ENCODE measurements at regions not wholly inside any gene's neighbourhood (a gene's known extent, or its start where the extent isn't known, plus 50 kb on each side); places are given as distances from the start of the nearest gene placed in this dataset.

- DNase-seq (ENCODE audit: low read depth in 2 of 2), result no peak
Measured at GRCh38 chr2:59456285-59456684, 1097.2 kb downstream of the BCL11A start.

- no peak for DNase-seq (ENCODE audit: low read depth in 2 of 2)
Measured at GRCh38 chr2:59449274-59449673, 1104.2 kb downstream of the BCL11A start.

- DNase-seq (ENCODE audit: low read depth in 2 of 2), result no peak
Measured at GRCh38 chr2:59440491-59440890, 1113.0 kb downstream of the BCL11A start.

- no peak for DNase-seq (ENCODE audit: low read depth in 2 of 2)
Measured at GRCh38 chr2:59435635-59436034, 1117.8 kb downstream of the BCL11A start.

DNA sequence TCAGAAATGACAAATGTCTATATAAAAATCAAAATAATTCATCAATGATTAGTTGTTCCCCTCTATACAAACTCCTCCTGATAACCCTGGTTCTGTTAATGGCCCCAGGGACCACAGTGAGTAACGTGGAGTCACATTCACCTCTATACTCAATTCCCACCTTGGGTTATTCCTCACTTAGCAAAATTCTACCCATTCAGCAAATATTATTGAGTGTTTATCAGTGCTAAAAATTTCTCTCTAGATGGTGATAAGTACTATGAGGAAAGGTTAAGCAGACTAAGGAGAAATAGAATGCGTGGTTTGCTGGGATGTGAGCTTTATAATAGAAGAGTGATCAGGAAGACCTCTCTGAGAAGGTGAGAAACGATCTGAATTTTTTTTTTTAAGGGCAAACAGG is 1124.5 kb downstream of the BCL11A start:
- DNase-seq (ENCODE audit: low read depth in 2 of 2), result no peak

DNA sequence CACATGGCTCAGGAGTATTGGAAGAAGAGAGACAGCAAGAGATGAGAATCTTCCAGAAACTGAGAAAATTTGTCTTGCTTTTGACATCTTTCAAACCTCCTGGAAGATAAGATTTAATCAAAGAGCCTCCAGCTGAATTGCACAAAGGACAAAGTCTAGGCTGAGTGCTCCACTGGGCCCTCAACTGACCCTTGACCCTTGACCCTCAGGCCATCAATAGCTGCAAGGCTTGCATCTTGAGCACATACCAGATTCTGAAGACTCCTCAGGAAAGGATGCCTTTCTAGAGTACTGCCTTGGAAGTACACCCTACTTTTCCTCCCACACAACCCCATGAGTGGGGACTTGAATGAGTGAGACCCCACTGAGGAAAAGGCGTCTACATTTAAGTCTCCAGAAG is 1125.5 kb downstream of the BCL11A start:
- no peak for DNase-seq (ENCODE audit: low read depth in 2 of 2)

GRCh38 chr2:59425247-59425646 is 1128.2 kb downstream of the BCL11A start:
- DNase-seq (ENCODE audit: low read depth in 2 of 2), result no peak

GRCh38 chr2:59413751-59414570 is 1139.5 kb downstream of the BCL11A start:
- DNase-seq (ENCODE audit: low read depth in 2 of 2), result no peak

DNA sequence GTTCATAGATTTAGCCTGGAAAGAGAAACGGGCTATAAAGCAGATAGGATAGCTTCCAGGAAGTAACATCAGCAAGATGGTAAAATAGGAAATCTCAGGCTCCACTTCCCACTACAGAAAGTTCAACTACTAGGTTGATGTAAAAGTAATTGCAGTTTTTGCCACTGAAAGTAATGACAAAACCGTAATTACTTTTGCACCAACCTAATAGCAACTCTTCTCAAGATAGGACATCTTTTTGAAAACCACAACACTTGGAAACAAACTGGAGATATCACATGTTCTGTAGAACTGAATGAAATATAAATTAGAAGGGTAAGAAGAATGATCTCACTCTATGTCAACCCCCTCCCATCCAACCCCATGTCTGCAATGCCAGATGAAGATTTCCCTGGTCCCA is 1154.3 kb downstream of the BCL11A start:
- DNase-seq (ENCODE audit: low read depth in 2 of 2), result no peak

GRCh38 chr2:59398081-59398480 is 1155.4 kb downstream of the BCL11A start:
- no peak for DNase-seq (ENCODE audit: low read depth in 2 of 2)

- no peak for DNase-seq (ENCODE audit: low read depth in 2 of 2)
Measured at GRCh38 chr2:59395119-59395518, 1154.0 kb upstream of the FANCL start.

- DNase-seq (ENCODE audit: low read depth in 2 of 2), result no peak
Measured at GRCh38 chr2:59391896-59392295, 1150.8 kb upstream of the FANCL start.

GRCh38 chr2:59390581-59390980 is 1149.5 kb upstream of the FANCL start:
- DNase-seq (ENCODE audit: low read depth in 2 of 2), result no peak

DNA sequence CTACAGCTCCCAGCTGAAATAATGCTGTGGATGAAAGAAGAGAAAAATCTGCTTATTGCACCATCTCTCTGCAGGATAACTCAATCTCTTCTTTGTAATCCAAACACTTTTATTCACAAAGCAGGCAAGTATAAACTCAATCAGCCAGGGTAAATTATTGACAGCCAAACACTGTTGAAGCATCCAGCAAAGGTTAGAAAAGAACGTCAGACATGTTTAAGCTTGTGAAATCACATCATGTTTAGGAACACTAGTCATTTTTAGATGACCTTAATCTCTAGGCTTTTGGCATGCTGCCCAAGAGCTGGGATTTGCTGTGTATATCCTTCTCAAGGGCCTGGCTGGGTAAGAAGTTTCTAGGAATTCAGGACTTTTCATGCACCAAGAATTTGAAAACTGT is 1148.1 kb upstream of the FANCL start:
- DNase-seq (ENCODE audit: low read depth in 2 of 2), result no peak

- DNase-seq (ENCODE audit: low read depth in 2 of 2), result no peak
Measured at GRCh38 chr2:59385971-59386370, 1144.8 kb upstream of the FANCL start.

- no peak for DNase-seq (ENCODE audit: low read depth in 2 of 2)
Measured at GRCh38 chr2:59383473-59383872, 1142.3 kb upstream of the FANCL start.

DNA sequence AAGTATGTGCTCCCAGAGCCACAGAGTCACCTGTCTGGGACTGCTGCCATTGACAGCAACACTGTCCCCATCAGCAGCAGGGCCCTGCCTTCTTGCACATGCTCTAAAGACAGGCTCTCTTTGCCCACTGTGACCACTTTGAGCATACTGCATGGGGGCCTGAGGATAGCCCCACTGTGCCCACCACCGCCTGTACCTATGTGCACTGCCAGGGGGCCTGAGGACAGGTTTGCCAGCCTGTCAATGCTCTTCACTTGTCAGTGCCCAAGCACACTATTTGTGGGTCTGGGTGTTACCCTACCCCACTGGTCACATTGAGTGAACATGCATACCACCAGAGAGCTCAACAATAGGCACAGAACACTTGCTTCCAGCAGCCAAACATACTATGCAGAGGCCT is 1137.0 kb upstream of the FANCL start:
- DNase-seq (ENCODE audit: low read depth in 2 of 2), result no peak

GRCh38 chr2:59366288-59366687 is 1125.2 kb upstream of the FANCL start:
- no peak for DNase-seq (ENCODE audit: low read depth in 2 of 2)

GRCh38 chr2:59354498-59354897 is 1113.4 kb upstream of the FANCL start:
- no peak for DNase-seq (ENCODE audit: low read depth in 2 of 2)

DNA sequence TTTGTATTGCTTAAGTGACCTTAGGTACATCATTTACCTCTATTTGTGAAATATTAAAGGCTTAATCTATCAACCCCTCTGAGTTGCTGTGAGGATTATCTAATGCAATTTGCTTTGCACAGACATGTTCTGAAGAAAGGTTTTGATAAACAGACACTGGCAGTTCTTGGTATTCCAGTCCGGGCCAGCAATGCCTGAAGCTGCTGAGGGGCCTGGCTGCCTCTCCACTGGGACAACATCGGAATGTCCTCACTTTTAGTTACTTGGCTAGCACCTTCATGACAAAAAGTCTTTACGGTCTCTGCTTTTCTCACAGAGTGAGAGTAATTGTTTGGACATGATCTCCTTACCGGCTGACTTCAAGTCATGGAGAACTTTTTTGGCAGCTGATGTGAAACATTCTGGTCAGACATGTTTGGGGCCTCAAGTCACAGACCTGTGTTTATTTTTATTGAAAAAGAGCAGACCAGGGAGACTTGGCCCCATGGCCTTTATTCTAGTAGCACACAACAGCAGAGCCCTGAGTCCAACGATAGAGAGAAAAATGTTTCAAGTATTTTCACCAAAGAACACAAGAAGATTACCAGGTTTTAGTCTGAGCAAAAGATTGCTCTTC is 1112.3 kb upstream of the FANCL start:
- DNase-seq (ENCODE audit: low read depth in 2 of 2), result no peak

- DNase-seq (ENCODE audit: low read depth in 2 of 2), result no peak
Measured at GRCh38 chr2:59342166-59342565, 1101.0 kb upstream of the FANCL start.

DNA sequence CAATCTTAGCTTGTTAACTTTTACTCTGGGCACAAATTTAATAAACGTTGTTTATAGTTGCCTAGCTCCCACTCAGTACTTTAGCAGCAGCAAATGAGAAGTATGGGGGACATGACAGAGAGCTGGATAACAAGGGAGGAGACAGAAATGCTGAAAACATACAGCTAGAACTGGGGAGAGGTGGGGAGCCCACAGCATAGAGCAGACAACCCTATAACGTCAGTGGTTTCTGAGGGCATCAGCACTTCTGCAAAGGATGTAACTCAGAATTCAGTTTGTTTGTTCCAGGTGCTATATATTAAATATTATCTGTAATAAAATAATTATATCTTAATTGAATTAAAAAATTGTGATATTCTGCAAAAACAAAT is 1098.7 kb upstream of the FANCL start:
- no peak for DNase-seq (ENCODE audit: low read depth in 2 of 2)

DNA sequence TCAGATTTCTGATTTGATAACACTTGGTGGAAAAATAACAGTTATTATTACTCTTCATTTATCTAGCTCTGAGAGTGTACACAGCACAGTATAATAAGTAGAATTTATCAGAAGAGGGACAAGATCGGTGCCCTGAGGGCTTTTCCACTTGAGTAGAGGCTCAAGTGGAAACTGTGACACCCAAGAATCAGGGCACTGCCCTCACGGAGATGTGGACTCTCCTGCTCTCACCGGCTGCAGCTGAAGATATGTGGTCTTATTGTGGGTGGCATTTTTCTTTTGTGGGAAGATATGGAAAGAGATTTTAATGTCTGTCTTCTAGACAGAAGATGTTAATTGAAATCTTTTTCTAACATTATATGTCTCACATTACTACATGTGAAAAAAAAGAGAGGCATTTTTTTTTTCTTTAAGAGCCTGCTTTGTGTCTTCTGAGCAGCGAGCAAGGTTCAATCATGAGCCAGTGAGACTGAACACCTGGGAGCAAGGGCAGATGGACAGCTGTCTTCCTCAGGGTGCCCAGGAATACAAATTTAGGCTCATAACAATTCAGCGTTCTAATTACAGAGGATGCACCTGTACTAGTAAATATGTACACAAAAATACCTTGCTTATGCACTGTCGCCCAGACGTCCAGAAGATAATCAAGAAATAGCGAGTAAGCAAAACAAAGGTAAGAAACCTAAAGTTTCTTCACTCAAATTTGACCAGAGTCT is 1098.2 kb upstream of the FANCL start:
- no peak for DNase-seq (ENCODE audit: low read depth in 2 of 2)

Data from stimulated activated CD4-positive, alpha-beta T cell treated with anti-CD3 and anti-CD28 coated beads, Interleukin-1b, Interleukin-23, amount 100 ng/mL, for 4 hours (primary cell).